GM19193 (cell line): ENCODE measurements at regions not wholly inside any gene's neighbourhood (a gene's known extent, or its start where the extent isn't known, plus 50 kb on each side); places are given as distances from the start of the nearest gene placed in this dataset.

Experiments used
- POLR2A ChIP-seq: IDR thresholded peaks from 4 replicates; pipeline ENCODE4 v1.6.1; 2011; ENCODE audit not compliant: insufficient read depth, insufficient read length; ENCODE audit errors: extremely low read depth

- TF ChIP-seq POLR2A: no peak
These were observed 85.7 kb upstream of the F13A1 start for GRCh38 chr6:6405997-6406714.

GRCh38 chr6:6406715-6407070, 86.2 kb upstream of the F13A1 start:
- no peak for TF ChIP-seq POLR2A

GRCh38 chr6:6407071-6407741, 86.7 kb upstream of the F13A1 start:
- TF ChIP-seq POLR2A: no peak

- TF ChIP-seq POLR2A: no peak
These were observed 89.1 kb upstream of the F13A1 start for GRCh38 chr6:6409397-6410030.

- no peak for TF ChIP-seq POLR2A
These were observed 90.7 kb upstream of the F13A1 start for GRCh38 chr6:6411115-6411514.

GRCh38 chr6:6412221-6412620, 91.8 kb upstream of the F13A1 start:
- no peak for TF ChIP-seq POLR2A

- no peak for TF ChIP-seq POLR2A
These were observed 92.2 kb upstream of the F13A1 start for GRCh38 chr6:6412700-6413099.

- no peak for TF ChIP-seq POLR2A
These were observed 94.5 kb upstream of the F13A1 start for GRCh38 chr6:6414931-6415330.

GRCh38 chr6:6417475-6417874, 97.0 kb upstream of the F13A1 start:
- TF ChIP-seq POLR2A: no peak

- TF ChIP-seq POLR2A: no peak
These were observed 98.0 kb upstream of the F13A1 start for GRCh38 chr6:6418421-6418820.

- no peak for TF ChIP-seq POLR2A
These were observed 99.6 kb upstream of the F13A1 start for GRCh38 chr6:6420107-6420506.

- no peak for TF ChIP-seq POLR2A
These were observed 113.7 kb upstream of the F13A1 start for GRCh38 chr6:6434151-6434550.

GRCh38 chr6:6434723-6435122, 114.3 kb upstream of the F13A1 start:
- TF ChIP-seq POLR2A: no peak

GRCh38 chr6:6436366-6436765, 115.9 kb upstream of the F13A1 start:
- no peak for TF ChIP-seq POLR2A

GRCh38 chr6:6436946-6437345, 116.5 kb upstream of the F13A1 start:
- no peak for TF ChIP-seq POLR2A

GRCh38 chr6:6438286-6438685, 117.8 kb upstream of the F13A1 start:
- no peak for TF ChIP-seq POLR2A
